H1 (cell line): ENCODE measurements at regions not wholly inside any gene's neighbourhood (a gene's known extent, or its start where the extent isn't known, plus 50 kb on each side); places are given as distances from the start of the nearest gene placed in this dataset.
A peak's percentile ranks its signal among the peaks of the same experiment; 100 is the strongest.

Source experiments
- CTCF ChIA-PET: fragments of 300-600 bp; sonication (Branson Sonifier 250); formaldehyde crosslinking; loops from one replicate; lab custom pipeline; 2021; ENCODE audit not compliant: partially characterized antibody; lab: Charles Lee
- POLR2A ChIA-PET: fragments of 300-600 bp; sonication (Branson Sonifier 250); formaldehyde crosslinking; loops from one replicate; lab custom pipeline; 2021; ENCODE audit warnings: inconsistent platforms; ENCODE audit not compliant: partially characterized antibody; lab: Charles Lee
- DNase-seq, 2 experiments: peaks; one replicate each; pipeline versions ENCODE4 v3.0.0 to v3.0.0-alpha.2; 2010 to 2022; ENCODE audit warnings: low spot score in 2 of 2, low read depth in 1 of 2, mixed read lengths in 1 of 2
- FAIRE-seq: peaks from 2 replicates; lab custom pipeline; 2011; peaks lifted over from hg19 to GRCh38; lab: Jason Lieb, UNC
- H2AFZ ChIP-seq: 2 replicates; pipeline ENCODE4 v1.8.1; 2012; ENCODE audit warnings: low read length, inconsistent platforms
- H2AK5ac ChIP-seq: 2 replicates; pipeline ENCODE4 v1.6.1; 2013; ENCODE audit warnings: low read depth, low read length
- H2BK120ac ChIP-seq: replicated peaks from 2 replicates; pipeline ENCODE3; 2013; ENCODE audit warnings: low read depth, low read length, inconsistent platforms
- H2BK12ac ChIP-seq: 2 replicates; pipeline ENCODE4 v1.6.1; 2013; ENCODE audit warnings: low read depth, low read length
- H2BK15ac ChIP-seq: 2 replicates; pipeline ENCODE4 v1.6.1; 2013; ENCODE audit warnings: low read length
- H2BK20ac ChIP-seq: 2 replicates; pipeline ENCODE4 v1.6.1; 2013; ENCODE audit warnings: low read length
- H2BK5ac ChIP-seq: 2 replicates; pipeline ENCODE4 v1.6.1; 2013; ENCODE audit warnings: low read depth, low read length
- H3K14ac ChIP-seq: 2 replicates; pipeline ENCODE4 v1.6.1; 2013; ENCODE audit warnings: inconsistent platforms; ENCODE audit not compliant: insufficient read length
- H3K18ac ChIP-seq: 2 replicates; pipeline ENCODE4 v1.6.1; 2013; ENCODE audit warnings: low read length; ENCODE audit errors: extremely low read depth
- H3K23ac ChIP-seq: 2 replicates; pipeline ENCODE4 v1.6.1; 2013; ENCODE audit warnings: inconsistent platforms; ENCODE audit not compliant: insufficient read length
- H3K23me2 ChIP-seq: 2 replicates; pipeline ENCODE4 v1.6.1; 2013; ENCODE audit warnings: low read depth, low read length
- H3K27ac ChIP-seq: 2 replicates; pipeline ENCODE4 v1.6.1; 2011; ENCODE audit warnings: low read depth, low read length, inconsistent platforms
- H3K27me3 ChIP-seq, 4 experiments: replicated peaks in 1 of 4; 1 replicate in 1 of 4; 2 replicates in 3 of 4; pipeline versions ENCODE4 v1.6.1 to v1.8.1; 2011 to 2013; ENCODE audit warnings: low read length in 3 of 4, mild to moderate bottlenecking in 3 of 4, inconsistent platforms in 2 of 4, mixed read lengths in 2 of 4, moderate library complexity in 1 of 4; ENCODE audit not compliant: control insufficient read depth in 3 of 4, insufficient read depth in 3 of 4; ENCODE audit errors: extremely low read depth in 1 of 4
- H3K36me3 ChIP-seq, 4 experiments: 2 replicates each; pipeline versions ENCODE4 v1.6.1 to v1.8.1; 2011 to 2013; ENCODE audit warnings: mild to moderate bottlenecking in 4 of 4, low read length in 3 of 4, moderate library complexity in 2 of 4, control low read depth in 1 of 4, inconsistent platforms in 1 of 4; ENCODE audit not compliant: insufficient read depth in 4 of 4, control insufficient read depth in 2 of 4
- H3K4ac ChIP-seq: replicated peaks from 2 replicates; pipeline ENCODE3; 2013; ENCODE audit warnings: low read length, low read depth, mixed read lengths, inconsistent platforms; ENCODE audit not compliant: insufficient read length
- H3K4me1 ChIP-seq, 4 experiments: replicated peaks in 1 of 4; 1 replicate in 1 of 4; 2 replicates in 3 of 4; pipeline versions ENCODE4 v1.6.1 to v1.8.1; 2011 to 2013; ENCODE audit warnings: low read length in 3 of 4, inconsistent platforms in 2 of 4, mixed read lengths in 1 of 4; ENCODE audit not compliant: insufficient read depth in 4 of 4, control insufficient read depth in 3 of 4
- H3K4me2 ChIP-seq, 2 experiments: 2 replicates each; pipeline versions ENCODE4 v1.6.1 to v1.8.1; 2011 to 2013; ENCODE audit warnings: low read depth in 2 of 2, low read length in 2 of 2, control low read depth in 1 of 2, inconsistent platforms in 1 of 2, mild to moderate bottlenecking in 1 of 2; ENCODE audit not compliant: insufficient read depth in 1 of 2
- H3K4me3 ChIP-seq, 4 experiments: fragments of 200-600, 300-600 bp in 1 of 4; sonication (generic), shearing (Covaris generic), sonication (Bioruptor Twin) in 1 of 4; 2 replicates each; pipeline versions ENCODE4 v1.5.1 to v1.8.1; 2011 to 2016; ENCODE audit warnings: low read length in 4 of 4, low read depth in 3 of 4, control low read depth in 2 of 4, inconsistent platforms in 2 of 4, mild to moderate bottlenecking in 2 of 4, mixed read lengths in 1 of 4, moderate library complexity in 1 of 4; ENCODE audit not compliant: insufficient read depth in 2 of 4; ENCODE audit errors: extremely low read depth in 1 of 4
- H3K56ac ChIP-seq: replicated peaks from 2 replicates; pipeline ENCODE3; 2013; ENCODE audit warnings: low read depth, mild to moderate bottlenecking, mixed read lengths, low read length, inconsistent platforms; ENCODE audit not compliant: insufficient read length
- H3K79me1 ChIP-seq: 2 replicates; pipeline ENCODE4 v1.6.1; 2013; ENCODE audit warnings: low read depth, low read length, control low read depth
- H3K79me2 ChIP-seq, 2 experiments: 2 replicates each; pipeline versions ENCODE4 v1.6.1 to v1.8.1; 2012 to 2013; ENCODE audit warnings: low read length in 2 of 2, mild to moderate bottlenecking in 2 of 2, inconsistent platforms in 1 of 2; ENCODE audit not compliant: insufficient read depth in 2 of 2, control insufficient read depth in 1 of 2
- H3K9ac ChIP-seq, 4 experiments: replicated peaks in 1 of 4; 1 replicate in 1 of 4; 2 replicates in 3 of 4; pipeline versions ENCODE4 v1.6.1 to v1.8.1; 2011 to 2013; ENCODE audit warnings: low read depth in 3 of 4, low read length in 3 of 4, control low read depth in 2 of 4, mild to moderate bottlenecking in 2 of 4, moderate library complexity in 2 of 4, inconsistent platforms in 1 of 4; ENCODE audit errors: extremely low read depth in 1 of 4
- H3K9me3 ChIP-seq, 2 experiments: 2 replicates each; pipeline versions ENCODE4 v1.6.1 to v1.8.1; 2012 to 2013; ENCODE audit warnings: mild to moderate bottlenecking in 2 of 2, moderate library complexity in 2 of 2, control low read depth in 1 of 2, inconsistent platforms in 1 of 2, low read depth in 1 of 2, low read length in 1 of 2, mixed read lengths in 1 of 2; ENCODE audit not compliant: insufficient read depth in 2 of 2
- H4K20me1 ChIP-seq, 2 experiments: replicated peaks in 1 of 2; 2 replicates each; pipeline versions ENCODE3 to v1.8.1; 2011 to 2013; ENCODE audit warnings: inconsistent platforms in 2 of 2, low read length in 2 of 2, mild to moderate bottlenecking in 1 of 2; ENCODE audit not compliant: insufficient read depth in 2 of 2, control insufficient read depth in 1 of 2
- H4K5ac ChIP-seq: 2 replicates; pipeline ENCODE4 v1.6.1; 2013; ENCODE audit warnings: low read length, low read depth, mixed read lengths, inconsistent platforms; ENCODE audit not compliant: insufficient read length
- H4K8ac ChIP-seq: 2 replicates; pipeline ENCODE4 v1.8.0; 2013; ENCODE audit warnings: mild to moderate bottlenecking, moderate library complexity, low read length, inconsistent platforms; ENCODE audit not compliant: insufficient read depth; ENCODE audit errors: extremely low read depth
- H4K91ac ChIP-seq: replicated peaks from 2 replicates; pipeline ENCODE3; 2013; ENCODE audit warnings: low read length, mixed read lengths, inconsistent platforms; ENCODE audit not compliant: insufficient read length
- BACH1 ChIP-seq: IDR thresholded peaks from 2 replicates; pipeline ENCODE4 v1.6.1; 2012; ENCODE audit warnings: low read length, improper control_type of control experiment
- CBX5 ChIP-seq: fragments of 300-800, 300-1000 bp; sonication (generic); IDR thresholded peaks from 2 replicates; pipeline ENCODE4 v1.7.1; 2016; ENCODE audit warnings: antibody characterized with exemption, low read length, low read depth
- CHD1 ChIP-seq: IDR thresholded peaks from 2 replicates; pipeline ENCODE4 v1.6.1; 2012; ENCODE audit warnings: low read depth, low read length, improper control_type of control experiment
- CTBP2 ChIP-seq: IDR thresholded peaks from 2 replicates; pipeline ENCODE4 v1.7.0; 2011; ENCODE audit warnings: borderline replicate concordance, mild to moderate bottlenecking, moderate library complexity, mixed read lengths, low read length; ENCODE audit not compliant: insufficient read depth, insufficient read length
- EGR1 ChIP-seq: IDR thresholded peaks from 2 replicates; pipeline ENCODE4 v1.6.1; 2011; ENCODE audit warnings: low read depth, low read length, borderline replicate concordance
- FOSL1 ChIP-seq: IDR thresholded peaks from 2 replicates; pipeline ENCODE4 v1.6.1; 2011; ENCODE audit warnings: mild to moderate bottlenecking, low read depth, low read length, moderate library complexity; ENCODE audit not compliant: insufficient read depth
- POLR2AphosphoS5 ChIP-seq: IDR thresholded peaks from 2 replicates; pipeline ENCODE4 v1.6.1; 2011; ENCODE audit warnings: low read depth, low read length
- POU5F1 ChIP-seq: IDR thresholded peaks from 2 replicates; pipeline ENCODE4 v1.6.1; 2011; ENCODE audit warnings: low read depth, mild to moderate bottlenecking, low read length, moderate library complexity
- SAP30 ChIP-seq: fragments of 300-600 bp; sonication (generic); IDR thresholded peaks from 2 replicates; pipeline ENCODE4 v1.7.1; 2012; ENCODE audit warnings: low read length, moderate library complexity, mild to moderate bottlenecking, inconsistent platforms; ENCODE audit not compliant: insufficient read depth, insufficient replicate concordance
- SIX5 ChIP-seq: IDR thresholded peaks from 2 replicates; pipeline ENCODE4 v1.6.1; 2011; ENCODE audit warnings: mild to moderate bottlenecking, low read depth, low read length
- SP1 ChIP-seq: IDR thresholded peaks from 2 replicates; pipeline ENCODE4 v1.6.1; 2011; ENCODE audit warnings: low read depth, low read length
- TAF1 ChIP-seq: IDR thresholded peaks from 2 replicates; pipeline ENCODE4 v1.6.1; 2011; ENCODE audit warnings: mild to moderate bottlenecking, low read depth, low read length
- TEAD4 ChIP-seq: IDR thresholded peaks from 2 replicates; pipeline ENCODE4 v1.6.1; 2012; ENCODE audit warnings: low read depth, low read length, inconsistent platforms, mixed read lengths
- YY1 ChIP-seq: IDR thresholded peaks from 2 replicates; pipeline ENCODE4 v1.6.1; 2011; ENCODE audit warnings: low read depth, mild to moderate bottlenecking, low read length
- ZNF274 ChIP-seq: IDR thresholded peaks from 2 replicates; pipeline ENCODE4 v1.7.0; 2012; ENCODE audit warnings: low read length, borderline replicate concordance; ENCODE audit errors: extremely low read depth
- WGBS, 2 experiments: shearing (Covaris generic) in 1 of 2; methylation state at CpG; one replicate each; pipeline versions ENCODE4 v1.1.6 to v1.1.7; 2013 to 2015; ENCODE audit warnings: low lambda C conversion rate in 2 of 2, mixed read lengths in 2 of 2, inconsistent platforms in 1 of 2, low coverage in 1 of 2, missing lambda C conversion rate in 1 of 2; ENCODE audit not compliant: insufficient replicate concordance in 2 of 2, insufficient coverage in 1 of 2, insufficient read length in 1 of 2; ENCODE audit errors: extremely low coverage in 1 of 2, missing lambda C conversion rate in 1 of 2; 5-methylcytosine and 5-hydroxymethylcytosine counted together
- TF ChIP-seq, protein P1 (sequence below): IDR thresholded peaks from 2 replicates; pipeline ENCODE4 v1.6.1; 2011; ENCODE audit warnings: low read depth, mild to moderate bottlenecking, low read length; ENCODE audit not compliant: insufficient read depth

GRCh38 chr5:39624890-39625289, 200.1 kb upstream of the DAB2 start:
- Histone ChIP-seq H4K91ac (no peak overlapping the region), H3K56ac (no peak overlapping the region), H3K18ac (no peak overlapping the region), H3K14ac (no peak overlapping the region), H4K8ac (no peak overlapping the region), H2BK5ac (no peak overlapping the region), H3K79me1 (no peaks in the 10 kb centered on the region), H2BK20ac (no peak overlapping the region), H3K27me3 (no peaks in the 10 kb centered on the region), H2AFZ (0 out of 2 replicates have a peak overlapping the region, but pooled peaks have one; percentile 37), H2AK5ac (no peak overlapping the region), H3K79me2 (no peaks in the 10 kb centered on the region), H3K4me3 (no peak overlapping the region), H3K4me1 (no peaks in the 10 kb centered on the region), H3K9ac (no peak overlapping the region), H3K23me2 (no peaks in the 10 kb centered on the region), H3K4ac (no peak overlapping the region), H4K20me1 (no peaks in the 10 kb centered on the region), H3K23ac (no peak overlapping the region), H2BK120ac (no peak overlapping the region), H3K36me3 (no peaks in the 10 kb centered on the region), H3K9me3 (no peaks in the 10 kb centered on the region), H3K4me2 (no peak overlapping the region), H2BK15ac (no peak overlapping the region), H4K5ac (no peak overlapping the region), H2BK12ac (no peak overlapping the region), H3K27ac (no peak overlapping the region)
- WGBS, 2 experiments, result 82% methylated on average over 2 of the region's 2 CpGs; no CpG with 5 or more reads in 1 of the 2 experiments
- CTCF ChIA-PET, result interaction anchor here (0.7 to 1.1 kb wide), 2 partner anchors 26 to 63 kb away, joined by 3 to 4 read pairs; no protein-coding TSS in a partner anchor
- POLR2A ChIA-PET, result no interaction called here
- DNase-seq (no peak), FAIRE-seq (no peak)
- TF ChIP-seq POLR2AphosphoS5 (no peak), YY1 (no peak), CTBP2 (no peak), EGR1 (no peak), SAP30 (no peak), SIX5 (no peak), CBX5 (no peak), SP1 (no peak), CHD1 (no peak), BACH1 (no peak), FOSL1 (no peak), POU5F1 (no peak), TEAD4 (no peak), ZNF274 (no peak), TAF1 (no peak)
- TF ChIP-seq, protein P1, sequence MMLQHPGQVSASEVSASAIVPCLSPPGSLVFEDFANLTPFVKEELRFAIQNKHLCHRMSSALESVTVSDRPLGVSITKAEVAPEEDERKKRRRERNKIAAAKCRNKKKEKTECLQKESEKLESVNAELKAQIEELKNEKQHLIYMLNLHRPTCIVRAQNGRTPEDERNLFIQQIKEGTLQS, result no peak
